ENCODE measurements at regions not wholly inside any gene's neighbourhood (a gene's known extent, or its start where the extent isn't known, plus 50 kb on each side); places are given as distances from the start of the nearest gene placed in this dataset.
"Not testable (repeated sequence)": the region's sequence is repeated elsewhere in the genome, so short reads cannot be mapped to it uniquely, and the experiment has no call there.

DNA sequence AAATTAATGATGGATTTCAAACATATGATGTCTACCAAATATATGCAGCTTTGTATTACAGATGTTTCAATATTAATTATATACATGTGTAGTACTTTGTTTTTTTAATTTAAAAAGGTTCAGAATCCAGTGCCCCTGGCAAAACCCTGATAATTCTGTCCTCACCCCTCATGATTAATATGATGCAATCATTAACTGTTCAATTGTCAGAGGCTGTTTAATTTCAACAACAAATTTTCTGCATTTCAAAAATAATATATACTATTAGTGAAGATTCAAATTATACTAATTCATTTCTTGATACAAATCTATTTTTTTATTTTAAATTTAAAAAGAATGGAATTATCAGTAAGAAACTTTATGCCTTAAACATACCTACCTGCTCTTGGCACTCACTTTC lies 162.6 kb downstream of the HHIPL2 start:
- intact Hi-C loops (cut with DNase I): no loop called here
- H3K4me3 ChIP-seq (ENCODE audit: low read length): no peak overlapping the region
- no peak for ATAC-seq

GRCh38 chr1:222384531-222384930 lies 163.4 kb downstream of the HHIPL2 start:
- H3K9me3 ChIP-seq (ENCODE audit: control insufficient read depth, low read length): no peaks in the 10 kb centered on the region
- intact Hi-C loops (cut with DNase I): no loop called here
- H3K4me3 ChIP-seq (ENCODE audit: low read length): no peak overlapping the region
- H3K27ac ChIP-seq (ENCODE audit: low read length): no peak overlapping the region
- no peaks in the 10 kb centered on the region for H3K4me1 ChIP-seq (ENCODE audit: control insufficient read depth, insufficient read depth, low read length)
- DNase-seq (no peak), ATAC-seq (no peak)
- H3K27me3 ChIP-seq (ENCODE audit: control insufficient read depth, insufficient read depth): no peaks in the 10 kb centered on the region

More for the DNA sequence above, 162.6 kb downstream of the HHIPL2 start:
- Histone ChIP-seq H3K9me3 (ENCODE audit: control insufficient read depth, low read length) (no peaks in the 10 kb centered on the region), H3K27me3 (ENCODE audit: control insufficient read depth, insufficient read depth) (no peaks in the 10 kb centered on the region), H3K27ac (ENCODE audit: low read length) (no peak overlapping the region), H3K4me1 (ENCODE audit: control insufficient read depth, insufficient read depth, low read length) (no peaks in the 10 kb centered on the region)
- no peak for DNase-seq

DNA sequence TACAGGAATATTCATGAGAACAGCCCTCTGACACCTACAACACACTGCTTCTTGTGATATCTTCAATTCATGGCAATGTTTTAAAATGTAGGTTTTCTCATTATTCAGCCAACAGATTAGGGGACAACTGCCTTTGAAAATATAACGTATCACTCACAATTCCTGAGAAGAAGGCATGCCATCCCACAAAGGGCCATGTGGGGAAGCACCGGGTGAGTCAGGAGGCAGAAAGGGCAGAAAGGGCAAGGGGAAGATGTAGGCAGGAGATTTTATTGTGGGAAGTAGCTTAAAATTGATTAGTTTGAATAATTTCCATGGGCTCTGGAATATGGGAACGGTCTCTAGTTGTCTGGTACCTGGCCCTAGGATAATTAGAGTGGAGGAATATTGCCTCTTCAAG lies 165.7 kb downstream of the HHIPL2 start:
- WGBS: 70% methylated on average over 3 of the region's 3 CpGs
- Histone ChIP-seq H3K4me1 (ENCODE audit: control insufficient read depth, insufficient read depth, low read length) (no peaks in the 10 kb centered on the region), H3K9me3 (ENCODE audit: control insufficient read depth, low read length) (no peaks in the 10 kb centered on the region), H3K4me3 (ENCODE audit: low read length) (no peak overlapping the region), H3K27ac (ENCODE audit: low read length) (no peak overlapping the region), H3K27me3 (ENCODE audit: control insufficient read depth, insufficient read depth) (no peaks in the 10 kb centered on the region)
- intact Hi-C loops (cut with DNase I): no loop called here
- DNase-seq (no peak), ATAC-seq (no peak)

DNA sequence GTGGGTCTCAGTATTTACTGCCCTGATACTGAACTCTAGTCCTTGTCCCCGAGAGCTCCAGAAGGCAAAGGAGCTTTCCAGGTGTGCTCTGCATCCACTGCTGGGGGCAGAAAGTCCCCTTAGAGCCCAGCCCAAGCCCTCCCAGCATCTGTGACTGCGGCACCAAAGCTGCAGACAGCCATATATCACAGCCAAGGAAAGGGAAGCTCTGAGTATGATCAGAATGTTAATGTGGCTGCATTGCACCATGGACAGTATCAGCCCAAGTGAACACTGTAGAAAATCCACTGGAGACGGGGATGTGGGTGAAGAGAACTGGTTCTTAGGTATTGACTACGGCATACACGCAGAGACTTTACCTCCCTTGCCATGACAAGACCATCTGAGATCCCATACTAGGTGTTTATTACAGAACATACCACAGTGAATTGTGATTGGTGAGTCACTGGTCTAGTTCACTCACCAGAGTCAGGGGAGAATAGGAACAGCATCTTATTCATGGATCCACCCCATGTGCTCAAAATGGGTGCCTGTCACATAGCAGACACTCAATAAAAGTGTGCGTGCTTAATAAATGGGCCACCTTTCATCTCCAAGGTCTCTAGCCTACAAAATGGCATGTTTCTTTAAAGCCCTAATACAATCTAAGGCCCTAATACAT lies 170.3 kb downstream of the HHIPL2 start:
- ATAC-seq: no peak
- WGBS: 73% methylated on average over 6 of the region's 6 CpGs
- H3K9me3 ChIP-seq (ENCODE audit: control insufficient read depth, low read length): no peaks in the 10 kb centered on the region

DNA sequence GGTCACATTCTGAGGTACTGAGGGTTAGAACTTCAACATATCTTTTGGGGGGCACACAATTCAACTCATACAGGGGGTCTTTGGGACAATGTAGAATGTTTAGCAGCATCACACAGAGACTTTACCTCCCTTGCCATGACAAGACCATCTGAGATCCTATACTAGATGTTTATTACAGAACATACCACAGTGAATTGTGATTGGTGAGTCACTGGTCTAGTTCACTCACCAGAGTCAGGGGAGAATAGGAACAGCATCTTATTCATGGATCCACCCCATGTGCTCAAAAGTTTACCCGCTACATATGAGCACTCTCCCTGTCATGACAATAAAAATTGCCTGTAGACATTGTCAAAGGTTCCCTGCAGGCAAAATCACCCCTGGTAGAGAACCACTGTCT lies 171.1 kb downstream of the HHIPL2 start:
- ATAC-seq; H3K4me3 ChIP-seq (ENCODE audit: low read length); H3K27ac ChIP-seq (ENCODE audit: low read length); DNase-seq; intact Hi-C loops (cut with DNase I); H3K9me3 ChIP-seq (ENCODE audit: control insufficient read depth, low read length); H3K27me3 ChIP-seq (ENCODE audit: control insufficient read depth, insufficient read depth); H3K4me1 ChIP-seq (ENCODE audit: control insufficient read depth, insufficient read depth, low read length): not testable (repeated sequence)
- WGBS: 96% methylated on average over 1 of the region's 1 CpG

More for the DNA sequence above, 170.3 kb downstream of the HHIPL2 start:
- no peak for DNase-seq
- H3K4me1 ChIP-seq (ENCODE audit: control insufficient read depth, insufficient read depth, low read length): no peaks in the 10 kb centered on the region
- intact Hi-C loops (cut with DNase I): no loop called here
- H3K27ac ChIP-seq (ENCODE audit: low read length): no peak overlapping the region
- H3K27me3 ChIP-seq (ENCODE audit: control insufficient read depth, insufficient read depth): no peaks in the 10 kb centered on the region
- no peak overlapping the region for H3K4me3 ChIP-seq (ENCODE audit: low read length)

DNA sequence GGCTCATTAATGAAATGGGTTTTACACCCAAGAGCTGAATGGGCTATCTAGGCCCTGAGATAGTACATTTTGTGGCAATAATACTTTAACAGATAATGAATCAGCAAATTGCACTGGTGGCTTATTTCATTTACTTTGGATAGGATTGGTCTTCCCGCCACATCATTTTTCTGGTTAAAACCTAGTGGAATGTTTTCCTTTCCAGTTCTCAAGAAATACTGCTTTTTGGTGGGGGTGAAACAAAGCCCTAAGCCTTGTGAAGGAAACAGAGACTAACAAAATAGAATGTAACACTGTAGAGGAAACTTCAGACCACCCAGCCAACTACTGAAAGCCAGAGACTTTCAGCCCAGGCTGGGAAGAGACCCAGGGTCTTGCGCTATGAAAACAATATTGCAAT lies 172.2 kb downstream of the HHIPL2 start:
- Histone ChIP-seq H3K4me1 (ENCODE audit: control insufficient read depth, insufficient read depth, low read length) (no peaks in the 10 kb centered on the region), H3K9me3 (ENCODE audit: control insufficient read depth, low read length) (no peaks in the 10 kb centered on the region), H3K4me3 (ENCODE audit: low read length) (no peak overlapping the region), H3K27me3 (ENCODE audit: control insufficient read depth, insufficient read depth) (no peaks in the 10 kb centered on the region), H3K27ac (ENCODE audit: low read length) (no peak overlapping the region)
- intact Hi-C loops (cut with DNase I): no loop called here
- DNase-seq (no peak), ATAC-seq (no peak)
- WGBS: 87% methylated on average over 2 of the region's 2 CpGs

- no peak for ATAC-seq
- no peak overlapping the region for H3K4me3 ChIP-seq (ENCODE audit: low read length)
- no peak overlapping the region for H3K27ac ChIP-seq (ENCODE audit: low read length)
- H3K9me3 ChIP-seq (ENCODE audit: control insufficient read depth, low read length): no peaks in the 10 kb centered on the region
- 30% methylated on average over 7 of the region's 7 CpGs for WGBS
- H3K27me3 ChIP-seq (ENCODE audit: control insufficient read depth, insufficient read depth): no peaks in the 10 kb centered on the region
- DNase-seq: no peak
- no peaks in the 10 kb centered on the region for H3K4me1 ChIP-seq (ENCODE audit: control insufficient read depth, insufficient read depth, low read length)
- intact Hi-C loops (cut with DNase I): no loop called here
These were observed 173.9 kb downstream of the HHIPL2 start for GRCh38 chr1:222373831-222374602.

- ATAC-seq (no peak), DNase-seq (no peak)
- intact Hi-C loops (cut with DNase I): no loop called here
These were observed 174.7 kb downstream of the HHIPL2 start for GRCh38 chr1:222373216-222373615.

DNA sequence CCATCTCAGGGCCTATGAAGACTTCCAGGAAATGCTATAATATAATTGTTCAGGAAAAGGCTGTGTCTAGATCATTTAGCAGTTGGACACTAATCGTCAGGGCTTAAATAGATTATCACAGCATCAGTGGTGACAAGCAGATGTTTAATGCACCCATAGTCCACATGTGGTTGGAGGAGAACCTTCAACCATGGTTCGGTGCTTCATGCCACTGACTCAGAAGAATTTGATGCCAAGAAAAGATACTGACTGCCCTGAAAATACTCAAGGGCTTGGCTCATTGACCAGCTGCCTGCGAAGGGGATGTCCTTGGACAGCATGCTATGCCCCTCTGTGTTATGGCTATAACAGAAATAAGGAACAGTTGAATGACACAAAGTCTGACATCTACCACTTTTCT lies 175.7 kb downstream of the HHIPL2 start:
- DNase-seq: no peak
- Histone ChIP-seq H3K27ac (ENCODE audit: low read length) (no peak overlapping the region), H3K27me3 (ENCODE audit: control insufficient read depth, insufficient read depth) (no peaks in the 10 kb centered on the region), H3K9me3 (ENCODE audit: control insufficient read depth, low read length) (no peaks in the 10 kb centered on the region), H3K4me3 (ENCODE audit: low read length) (no peak overlapping the region), H3K4me1 (ENCODE audit: control insufficient read depth, insufficient read depth, low read length) (no peaks in the 10 kb centered on the region)
- no peak for ATAC-seq
- 82% methylated on average over 3 of the region's 3 CpGs for WGBS
- intact Hi-C loops (cut with DNase I): no loop called here

More at GRCh38 chr1:222373216-222373615, 174.7 kb downstream of the HHIPL2 start:
- H3K27me3 ChIP-seq (ENCODE audit: control insufficient read depth, insufficient read depth): no peaks in the 10 kb centered on the region
- no peaks in the 10 kb centered on the region for H3K9me3 ChIP-seq (ENCODE audit: control insufficient read depth, low read length)
- no peak overlapping the region for H3K4me3 ChIP-seq (ENCODE audit: low read length)
- H3K27ac ChIP-seq (ENCODE audit: low read length): no peak overlapping the region
- H3K4me1 ChIP-seq (ENCODE audit: control insufficient read depth, insufficient read depth, low read length): no peaks in the 10 kb centered on the region

DNA sequence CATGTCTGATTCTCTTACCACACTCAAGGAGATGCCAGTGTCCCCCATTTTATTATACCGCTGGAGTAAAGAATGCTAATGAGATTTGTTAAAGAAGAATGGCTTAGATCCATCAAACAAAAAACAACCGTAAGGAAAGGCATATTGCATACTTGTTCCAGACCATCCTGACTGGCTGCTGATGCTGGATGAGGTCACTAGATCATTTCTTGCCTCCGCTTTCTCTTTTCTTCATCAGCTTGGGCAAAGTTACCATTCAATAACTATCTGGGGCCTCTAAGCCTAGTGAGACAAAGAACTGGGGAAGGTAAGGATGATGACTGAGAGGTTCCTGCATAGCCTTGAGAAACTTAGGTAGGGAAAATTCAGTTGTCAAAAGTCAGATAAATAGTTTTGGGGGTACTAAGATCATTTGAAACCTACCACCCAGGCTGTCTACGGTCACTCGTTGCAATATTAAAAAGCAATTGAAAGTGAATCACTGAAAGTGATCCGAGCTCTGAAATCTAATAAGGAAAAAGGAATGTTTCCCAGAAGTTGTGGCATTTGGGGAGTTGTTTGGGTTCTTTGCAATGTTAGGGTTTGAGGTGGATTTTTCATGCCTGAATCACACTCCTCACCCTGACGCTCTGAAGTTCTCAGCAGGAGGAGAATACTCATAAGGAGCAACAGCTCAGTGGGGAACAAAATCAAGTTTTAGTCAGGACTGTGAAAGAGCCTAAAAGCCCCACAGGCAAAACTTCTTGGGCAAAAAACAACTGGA lies 176.8 kb downstream of the HHIPL2 start:
- 88% methylated on average over 7 of the region's 7 CpGs for WGBS
- no peak overlapping the region for H3K4me3 ChIP-seq (ENCODE audit: low read length)
- H3K4me1 ChIP-seq (ENCODE audit: control insufficient read depth, insufficient read depth, low read length): no peaks in the 10 kb centered on the region
- no peak for ATAC-seq
- H3K9me3 ChIP-seq (ENCODE audit: control insufficient read depth, low read length): no peaks in the 10 kb centered on the region
- H3K27me3 ChIP-seq (ENCODE audit: control insufficient read depth, insufficient read depth): no peaks in the 10 kb centered on the region
- no peak for DNase-seq
- no peak overlapping the region for H3K27ac ChIP-seq (ENCODE audit: low read length)
- intact Hi-C loops (cut with DNase I): no loop called here
